Caki2 (cell line): ENCODE measurements at regions not wholly inside any gene's neighbourhood (a gene's known extent, or its start where the extent isn't known, plus 50 kb on each side); places are given as distances from the start of the nearest gene placed in this dataset.

ENCODE experiments used
- DNase-seq: peaks from one replicate; pipeline ENCODE4 v3.0.0-alpha.2; 2015; ENCODE audit warnings: low read depth
- in situ Hi-C: cut with HindIII; loops from 2 replicates; pipeline ENCODE4 v1.10.0; 2016; ENCODE audit warnings: low sequenced_read_pairs, low pct_unique_long_range_greater_than_20kb, mixed read lengths

- in situ Hi-C loops: no loop called here
- DNase-seq: no peak
Observed at GRCh38 chr5:93100428-93100827, 480.6 kb downstream of the NR2F1-AS1 start.

- in situ Hi-C loops: no loop called here
- no peak for DNase-seq
Observed at GRCh38 chr5:93099902-93100347, 481.1 kb downstream of the NR2F1-AS1 start.

GRCh38 chr5:93096561-93096960, 484.5 kb downstream of the NR2F1-AS1 start:
- in situ Hi-C loops: no loop called here
- no peak for DNase-seq

- in situ Hi-C loops: no loop called here
- DNase-seq: peak; percentile 2
Observed at GRCh38 chr5:93092349-93093105, 488.5 kb downstream of the NR2F1-AS1 start.

- DNase-seq: no peak
- in situ Hi-C loops: no loop called here
Observed at GRCh38 chr5:93090698-93091097, 490.3 kb downstream of the NR2F1-AS1 start.

- in situ Hi-C loops: no loop called here
- no peak for DNase-seq
Observed at GRCh38 chr5:93088592-93089389, 492.2 kb downstream of the NR2F1-AS1 start.

- no peak for DNase-seq
- in situ Hi-C loops: no loop called here
Observed at GRCh38 chr5:93087326-93087725, 493.7 kb downstream of the NR2F1-AS1 start.

GRCh38 chr5:93082981-93083380, 498.0 kb downstream of the NR2F1-AS1 start:
- in situ Hi-C loops: no loop called here
- DNase-seq: no peak

- in situ Hi-C loops: no loop called here
- DNase-seq: no peak
Observed at GRCh38 chr5:93079046-93079445, 502.0 kb downstream of the NR2F1-AS1 start.

- DNase-seq: peak; percentile 97
- in situ Hi-C loops: no loop called here
Observed at GRCh38 chr5:93078082-93079038, 502.7 kb downstream of the NR2F1-AS1 start.

GRCh38 chr5:93076566-93076965, 504.5 kb downstream of the NR2F1-AS1 start:
- no peak for DNase-seq
- in situ Hi-C loops: no loop called here

GRCh38 chr5:93076096-93076495, 504.9 kb downstream of the NR2F1-AS1 start:
- no peak for DNase-seq
- in situ Hi-C loops: no loop called here

- in situ Hi-C loops: no loop called here
- no peak for DNase-seq
Observed at GRCh38 chr5:93073547-93073946, 507.5 kb downstream of the NR2F1-AS1 start.

GRCh38 chr5:93072831-93073459, 508.1 kb downstream of the NR2F1-AS1 start:
- DNase-seq: no peak
- in situ Hi-C loops: no loop called here

GRCh38 chr5:93071710-93072109, 509.3 kb downstream of the NR2F1-AS1 start:
- no peak for DNase-seq
- in situ Hi-C loops: no loop called here

GRCh38 chr5:93070938-93071337, 510.1 kb downstream of the NR2F1-AS1 start:
- in situ Hi-C loops: no loop called here
- no peak for DNase-seq

- in situ Hi-C loops: no loop called here
- DNase-seq: no peak
Observed at GRCh38 chr5:93069276-93069675, 511.7 kb downstream of the NR2F1-AS1 start.

GRCh38 chr5:93062548-93062947, 518.5 kb downstream of the NR2F1-AS1 start:
- peak; percentile 6 for DNase-seq
- in situ Hi-C loops: no loop called here
